Activated CD8-positive, alpha-beta memory T cell treated with anti-CD3 and anti-CD28 coated beads for 4 hours (primary cell): ENCODE measurements at regions not wholly inside any gene's neighbourhood (a gene's known extent, or its start where the extent isn't known, plus 50 kb on each side); places are given as distances from the start of the nearest gene placed in this dataset.
"Not testable (repeated sequence)": the region's sequence is repeated elsewhere in the genome, so short reads cannot be mapped to it uniquely, and the experiment has no call there.

Experiments used
- DNase-seq, 2 donors: peaks; one replicate each; pipeline ENCODE4 v3.0.0-alpha.2; 2020; ENCODE audit warnings: low read depth in 2 of 2

DNA sequence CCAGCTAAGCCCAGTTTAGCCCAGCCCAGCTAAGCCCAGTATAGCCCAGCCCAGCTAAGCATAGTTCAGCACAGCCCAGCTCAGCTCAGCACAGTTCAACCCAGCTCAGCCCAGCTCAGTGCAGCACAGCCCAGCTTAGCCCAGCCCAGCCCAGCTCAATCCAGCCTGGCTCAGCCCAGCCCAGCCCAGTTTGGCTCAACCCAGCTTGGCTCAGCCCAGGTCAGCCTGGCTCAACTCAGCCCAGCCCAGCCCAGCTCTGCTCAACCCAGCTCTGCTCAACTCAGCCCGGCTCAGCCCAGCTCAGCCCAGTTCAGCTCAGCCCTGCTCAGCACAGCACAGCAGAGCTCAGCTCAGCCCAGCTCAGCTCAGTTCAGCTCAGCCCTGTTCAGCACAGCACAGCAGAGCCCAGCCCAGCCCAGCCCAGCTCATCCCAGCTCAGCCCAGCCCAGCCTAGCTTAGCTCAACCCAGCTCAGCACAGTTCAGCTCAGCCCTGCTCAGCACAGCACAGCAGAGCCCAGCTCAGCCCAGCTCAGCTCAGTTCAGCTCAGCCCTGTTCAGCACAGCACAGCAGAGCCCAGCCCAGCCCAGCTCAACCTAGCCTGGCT lies 330.9 kb downstream of the TMEM121 start:
- DNase-seq: no peak

DNA sequence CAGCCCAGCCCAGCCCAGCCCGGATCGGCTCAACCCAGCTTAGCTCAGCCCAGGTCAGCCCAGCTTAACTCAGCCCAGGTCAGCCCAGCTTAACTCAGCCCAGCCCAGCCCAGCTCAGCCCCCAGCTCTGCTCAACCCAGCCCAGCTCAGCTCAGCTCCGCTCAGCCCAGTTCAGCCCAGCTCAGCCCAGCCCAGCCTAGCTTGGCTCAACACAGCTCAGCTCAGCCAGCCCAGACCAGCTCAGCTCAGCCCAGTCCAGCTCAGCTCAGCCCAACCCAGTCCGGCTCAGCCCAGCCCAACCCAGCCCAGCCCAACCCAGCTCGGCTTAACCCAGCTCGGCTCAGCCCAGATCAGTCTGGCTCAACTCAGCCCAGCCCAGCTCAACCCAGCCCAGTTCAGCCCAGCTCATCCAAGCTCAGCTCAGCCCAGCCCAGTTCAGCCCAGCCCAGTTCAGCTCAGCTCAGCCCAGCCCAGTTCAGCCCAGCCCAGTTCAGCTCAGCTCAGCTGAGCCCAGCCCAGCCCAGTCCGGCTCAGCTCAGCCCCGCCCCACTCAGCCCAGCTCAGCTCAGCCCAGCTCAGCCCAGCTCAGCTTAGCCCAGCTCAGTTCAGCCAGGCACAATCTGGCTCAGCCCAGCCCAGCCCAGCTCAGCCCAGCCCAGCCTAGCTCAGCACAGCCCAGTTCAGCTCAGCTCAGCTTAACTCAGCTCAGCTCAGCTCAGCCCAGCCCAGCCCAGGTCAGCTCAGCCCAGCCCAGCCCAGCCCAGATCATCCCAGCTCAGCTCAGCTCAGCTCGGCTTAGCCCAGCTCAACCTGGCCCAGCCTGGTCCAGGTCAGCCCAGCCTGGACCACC lies 331.7 kb downstream of the TMEM121 start:
- DNase-seq: no peak

DNA sequence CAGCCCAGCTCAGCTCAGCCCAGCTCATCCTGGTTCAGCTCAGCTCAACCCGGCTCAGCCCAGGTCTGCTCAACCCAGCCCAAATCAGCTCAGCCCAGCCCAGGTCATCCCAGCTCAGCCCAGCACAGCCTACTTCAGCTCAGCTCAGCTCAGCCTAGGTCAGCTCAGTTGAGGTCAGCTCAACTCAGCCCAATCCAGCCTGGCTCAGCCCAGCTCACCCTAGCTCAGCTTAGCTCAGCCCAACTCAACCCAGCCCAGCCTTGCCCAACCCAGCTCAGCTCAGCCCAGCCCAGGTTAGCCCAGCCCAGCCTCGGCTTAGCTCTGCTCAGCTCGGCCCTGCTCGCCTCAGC lies 332.3 kb downstream of the TMEM121 start:
- no peak for DNase-seq

DNA sequence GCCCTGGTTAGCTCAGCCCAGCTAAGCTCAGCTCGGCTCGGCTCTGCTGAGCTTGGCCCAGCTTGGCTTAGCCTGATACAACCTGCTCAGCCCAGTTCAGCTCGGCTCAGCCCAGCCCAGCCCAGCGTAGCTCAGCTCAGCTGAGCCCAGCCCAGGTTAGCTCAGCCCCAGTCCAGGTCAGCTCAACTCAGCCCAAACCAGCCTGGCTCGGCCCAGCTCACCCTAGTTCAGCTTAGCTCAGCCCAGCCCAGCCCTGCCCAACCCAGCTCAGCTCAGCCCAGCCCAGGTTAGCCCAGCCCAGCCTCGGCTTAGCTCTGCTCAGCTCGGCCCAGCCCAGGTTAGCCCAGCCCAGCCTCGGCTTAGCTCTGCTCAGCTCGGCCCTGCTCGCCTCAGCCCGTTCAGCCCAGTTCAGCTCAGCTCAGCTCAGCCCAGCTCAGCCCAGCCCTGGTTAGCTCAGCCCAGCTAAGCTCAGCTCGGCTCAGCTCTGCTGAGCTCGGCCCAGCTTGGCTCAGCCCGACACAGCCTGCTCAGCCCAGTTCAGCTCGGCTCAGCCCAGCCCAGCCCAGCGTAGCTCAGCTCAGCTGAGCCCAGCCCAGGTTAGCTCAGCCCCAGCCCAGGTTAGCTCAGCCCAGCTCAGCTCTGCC lies 332.8 kb downstream of the TMEM121 start:
- DNase-seq: not testable (repeated sequence)

DNA sequence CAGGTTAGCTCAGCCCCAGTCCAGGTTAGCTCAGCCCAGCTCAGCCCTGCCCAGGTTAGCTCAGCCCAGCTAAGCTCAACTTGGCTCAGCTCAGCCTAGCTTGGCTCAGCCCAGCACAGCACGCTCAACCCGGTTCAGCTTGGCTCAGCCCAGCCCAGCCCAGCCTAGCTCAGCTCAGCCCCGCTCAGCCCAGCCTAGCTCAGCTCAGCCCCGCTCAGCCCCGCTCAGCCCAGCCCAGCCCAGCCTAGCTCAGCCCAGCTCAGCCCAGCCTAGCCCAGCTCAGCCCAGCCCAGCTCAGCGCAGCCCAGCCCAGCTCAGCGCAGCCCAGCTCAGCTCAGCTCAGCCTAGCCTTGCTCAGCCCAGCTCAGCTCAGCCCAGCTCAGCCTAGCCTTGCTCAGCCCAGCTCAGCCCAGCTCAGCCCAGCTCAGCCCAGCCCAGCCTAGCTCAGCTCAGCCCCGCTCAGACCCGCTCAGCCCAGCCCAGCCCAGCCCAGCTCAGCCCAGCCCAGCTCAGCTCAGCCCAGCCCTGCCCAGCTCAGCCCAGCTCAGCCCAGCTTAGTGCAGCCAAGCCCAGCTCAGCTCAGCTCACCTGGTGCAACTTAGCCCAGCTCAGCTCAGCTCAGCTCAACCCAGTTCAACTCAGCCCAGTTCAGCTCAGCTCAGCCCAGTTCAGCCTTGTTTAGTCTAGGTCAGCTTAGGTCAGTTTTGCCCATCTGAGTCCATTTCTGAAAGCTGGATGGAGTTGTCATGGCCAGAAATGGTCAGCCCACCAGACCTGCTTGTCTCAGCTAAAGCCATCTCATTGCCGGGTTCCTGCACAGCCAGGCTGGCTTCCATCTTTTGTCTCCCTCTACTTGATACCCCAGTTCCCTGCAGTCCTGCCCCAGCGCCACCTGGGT lies 333.6 kb downstream of the TMEM121 start:
- no peak for DNase-seq

DNA sequence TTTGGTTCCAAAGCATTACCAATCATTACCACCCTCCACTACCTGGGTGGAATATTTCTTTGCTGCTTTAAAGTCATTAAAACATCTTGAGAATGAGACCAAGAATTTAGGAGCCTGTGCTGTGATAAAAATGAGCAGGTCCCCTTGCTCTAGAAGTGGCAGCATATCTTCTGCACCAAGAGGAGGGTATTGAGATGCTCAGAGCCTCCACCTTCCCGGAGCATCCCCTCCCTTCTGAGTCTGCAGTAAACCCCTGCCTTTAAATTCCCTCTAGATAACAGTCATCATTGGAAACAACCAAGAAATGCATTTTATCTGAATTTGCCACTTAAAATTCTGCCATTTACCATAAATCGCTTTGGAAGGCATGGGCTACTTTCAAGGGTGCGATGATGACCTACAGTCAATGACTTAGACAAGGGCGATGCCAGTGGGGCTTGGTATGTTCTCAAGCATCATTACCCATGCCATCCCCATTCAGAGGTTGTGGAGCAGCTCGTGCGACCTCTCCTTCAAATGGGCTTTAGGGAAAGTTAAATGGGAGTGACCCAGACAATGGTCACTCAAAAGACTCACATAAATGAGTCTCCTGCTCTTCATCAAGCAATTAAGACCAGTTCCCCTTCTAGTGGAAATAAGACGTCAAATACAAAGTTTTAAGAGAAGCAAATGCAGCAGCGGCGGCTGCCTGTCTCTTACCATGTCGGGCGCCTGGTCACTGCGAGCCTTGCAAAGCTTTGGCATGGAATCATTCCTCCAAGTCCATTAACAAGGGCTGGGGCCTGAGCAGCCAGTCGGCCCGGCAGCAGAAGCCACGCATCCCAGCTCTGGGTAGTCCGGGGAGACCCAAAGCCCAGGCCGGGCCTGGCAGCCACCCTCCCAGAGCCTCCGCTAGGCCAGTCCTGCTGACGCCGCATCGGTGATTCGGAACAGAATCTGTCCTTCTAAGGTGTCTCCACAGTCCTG lies 334.5 kb downstream of the TMEM121 start:
- DNase-seq: no peak

DNA sequence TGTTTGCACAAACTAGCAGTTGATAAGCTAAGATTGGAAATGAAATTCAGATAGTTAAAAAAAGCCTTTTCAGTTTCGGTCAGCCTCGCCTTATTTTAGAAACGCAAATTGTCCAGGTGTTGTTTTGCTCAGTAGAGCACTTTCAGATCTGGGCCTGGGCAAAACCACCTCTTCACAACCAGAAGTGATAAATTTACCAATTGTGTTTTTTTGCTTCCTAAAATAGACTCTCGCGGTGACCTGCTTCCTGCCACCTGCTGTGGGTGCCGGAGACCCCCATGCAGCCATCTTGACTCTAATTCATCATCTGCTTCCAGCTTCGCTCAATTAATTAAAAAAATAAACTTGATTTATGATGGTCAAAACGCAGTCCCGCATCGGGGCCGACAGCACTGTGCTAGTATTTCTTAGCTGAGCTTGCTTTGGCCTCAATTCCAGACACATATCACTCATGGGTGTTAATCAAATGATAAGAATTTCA lies 335.6 kb downstream of the TMEM121 start:
- no peak for DNase-seq

DNA sequence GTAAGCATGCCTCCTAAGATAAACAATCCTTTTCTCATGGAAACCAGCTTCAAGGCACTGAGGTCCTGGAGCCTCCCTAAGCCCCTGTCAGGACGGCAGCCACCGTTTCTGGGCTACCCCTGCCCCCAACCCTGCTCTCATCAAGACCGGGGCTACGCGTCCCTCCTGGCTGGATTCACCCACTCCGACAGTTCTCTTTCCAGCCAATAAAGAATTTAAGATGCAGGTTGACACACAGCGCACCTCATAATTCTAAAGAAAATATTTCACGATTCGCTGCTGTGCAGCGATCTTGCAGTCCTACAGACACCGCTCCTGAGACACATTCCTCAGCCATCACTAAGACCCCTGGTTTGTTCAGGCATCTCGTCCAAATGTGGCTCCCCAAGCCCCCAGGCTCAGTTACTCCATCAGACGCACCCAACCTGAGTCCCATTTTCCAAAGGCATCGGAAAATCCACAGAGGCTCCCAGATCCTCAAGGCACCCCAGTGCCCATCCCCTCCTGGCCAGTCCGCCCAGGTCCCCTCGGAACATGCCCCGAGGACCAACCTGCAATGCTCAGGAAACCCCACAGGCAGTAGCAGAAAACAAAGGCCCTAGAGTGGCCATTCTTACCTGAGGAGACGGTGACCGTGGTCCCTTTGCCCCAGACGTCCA lies 336.3 kb downstream of the TMEM121 start:
- DNase-seq: no peak

DNA sequence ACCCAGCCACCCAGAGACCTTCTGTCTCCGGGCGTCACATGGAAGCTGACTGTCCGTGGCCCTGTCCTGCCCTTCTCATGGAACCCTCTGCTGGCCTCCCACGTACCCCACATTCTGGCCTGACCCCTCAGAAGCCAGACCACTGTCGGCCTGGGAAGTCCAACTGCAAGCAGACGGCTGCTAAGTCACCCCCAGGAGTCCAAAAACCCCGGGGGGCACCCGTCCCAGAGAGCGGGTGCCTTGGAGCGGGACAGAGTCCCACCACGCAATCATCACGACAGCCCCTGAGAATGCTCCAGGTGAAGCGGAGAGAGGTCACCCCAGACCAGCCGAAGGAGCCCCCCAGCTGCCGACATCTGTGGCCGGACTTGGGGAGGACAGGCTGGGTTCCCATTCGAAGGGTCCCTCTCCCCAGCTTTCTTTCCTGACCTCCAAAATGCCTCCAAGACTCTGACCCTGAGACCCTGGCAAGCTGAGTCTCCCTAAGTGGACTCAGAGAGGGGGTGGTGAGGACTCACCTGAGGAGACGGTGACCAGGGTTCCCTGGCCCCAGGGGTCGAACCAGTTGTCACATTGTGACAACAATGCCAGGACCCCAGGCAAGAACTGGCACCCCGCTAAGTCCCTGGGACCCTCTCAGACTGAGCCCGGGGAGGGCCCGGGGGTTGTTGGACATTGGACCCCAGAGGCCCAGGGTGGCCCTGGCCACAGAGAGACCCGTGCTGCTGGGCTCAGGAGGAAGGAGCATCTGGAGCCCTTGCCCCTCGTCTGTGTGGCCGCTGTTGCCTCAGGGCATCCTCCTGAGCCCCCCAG lies 337.1 kb downstream of the TMEM121 start:
- DNase-seq: no peak

DNA sequence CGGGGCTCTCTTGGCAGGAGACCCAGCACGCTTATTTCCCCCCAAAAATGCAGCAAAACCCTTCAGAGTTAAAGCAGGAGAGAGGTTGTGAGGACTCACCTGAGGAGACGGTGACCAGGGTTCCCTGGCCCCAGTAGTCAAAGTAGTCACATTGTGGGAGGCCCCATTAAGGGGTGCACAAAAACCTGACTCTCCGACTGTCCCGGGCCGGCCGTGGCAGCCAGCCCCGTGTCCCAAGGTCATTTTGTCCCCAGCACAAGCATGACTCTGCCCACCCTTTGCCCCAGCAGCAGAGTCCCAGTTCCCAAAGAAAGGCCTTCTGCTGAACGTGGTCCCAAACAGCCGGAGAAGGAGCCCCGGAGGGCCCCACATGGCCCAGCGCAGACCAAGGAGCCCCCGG lies 337.7 kb downstream of the TMEM121 start:
- no peak for DNase-seq

DNA sequence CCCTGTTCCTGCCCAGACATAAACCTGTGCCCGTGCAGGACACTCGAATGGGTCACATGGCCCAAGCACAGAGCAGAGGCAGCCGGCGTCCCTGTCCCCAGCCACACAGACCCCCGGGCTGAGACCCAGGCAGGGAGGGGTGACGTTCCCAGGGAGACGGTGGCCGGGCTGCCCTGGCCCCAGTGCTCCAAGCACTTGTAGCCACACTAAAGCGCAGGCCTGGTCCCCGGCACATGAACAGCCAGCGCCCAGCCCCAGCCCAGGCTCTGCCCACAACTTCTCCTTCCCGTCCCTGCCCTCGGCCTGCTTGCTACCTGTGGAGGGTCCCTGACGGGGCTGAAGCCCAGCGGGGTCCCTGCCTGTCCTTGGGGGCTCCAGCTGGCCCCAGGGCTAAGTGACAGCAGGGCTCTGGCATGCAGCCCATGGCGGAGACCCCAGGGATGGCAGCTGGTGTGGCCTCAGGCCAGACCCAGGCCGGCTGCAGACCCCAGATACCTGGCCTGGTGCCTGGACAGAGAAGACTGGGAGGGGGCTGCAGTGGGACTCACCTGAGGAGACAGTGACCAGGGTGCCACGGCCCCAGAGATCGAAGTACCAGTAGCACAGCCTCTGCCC lies 338.4 kb downstream of the TMEM121 start:
- DNase-seq: no peak

DNA sequence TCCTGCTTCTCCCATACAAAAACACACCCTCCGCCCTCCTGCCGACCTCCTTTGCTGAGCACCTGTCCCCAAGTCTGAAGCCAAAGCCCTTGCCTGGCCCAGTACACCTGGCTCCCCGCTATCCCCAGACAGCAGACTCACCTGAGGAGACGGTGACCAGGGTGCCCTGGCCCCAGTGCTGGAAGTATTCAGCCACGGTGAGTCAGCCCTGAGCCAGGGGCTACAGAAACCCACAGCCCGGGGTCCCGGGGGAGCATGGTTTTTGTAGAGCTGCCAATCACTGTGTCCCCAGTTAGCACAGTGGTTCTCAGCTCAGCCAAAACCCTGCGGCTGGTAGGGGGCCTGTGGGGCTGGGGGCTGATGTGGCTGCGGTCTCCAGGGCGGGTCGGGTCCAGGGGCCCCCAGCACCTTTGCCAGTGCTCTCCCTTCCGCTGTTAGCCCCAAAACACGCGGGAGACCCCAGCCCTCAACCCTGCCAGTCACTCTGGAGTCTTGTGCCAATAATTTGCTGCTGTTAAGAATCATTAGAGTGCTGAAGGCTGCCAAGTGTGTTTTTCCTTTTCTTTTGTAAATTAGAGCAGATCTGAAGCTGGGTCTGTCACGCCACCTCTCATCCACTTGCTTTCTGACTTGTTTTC lies 339.0 kb downstream of the TMEM121 start:
- DNase-seq: no peak

DNA sequence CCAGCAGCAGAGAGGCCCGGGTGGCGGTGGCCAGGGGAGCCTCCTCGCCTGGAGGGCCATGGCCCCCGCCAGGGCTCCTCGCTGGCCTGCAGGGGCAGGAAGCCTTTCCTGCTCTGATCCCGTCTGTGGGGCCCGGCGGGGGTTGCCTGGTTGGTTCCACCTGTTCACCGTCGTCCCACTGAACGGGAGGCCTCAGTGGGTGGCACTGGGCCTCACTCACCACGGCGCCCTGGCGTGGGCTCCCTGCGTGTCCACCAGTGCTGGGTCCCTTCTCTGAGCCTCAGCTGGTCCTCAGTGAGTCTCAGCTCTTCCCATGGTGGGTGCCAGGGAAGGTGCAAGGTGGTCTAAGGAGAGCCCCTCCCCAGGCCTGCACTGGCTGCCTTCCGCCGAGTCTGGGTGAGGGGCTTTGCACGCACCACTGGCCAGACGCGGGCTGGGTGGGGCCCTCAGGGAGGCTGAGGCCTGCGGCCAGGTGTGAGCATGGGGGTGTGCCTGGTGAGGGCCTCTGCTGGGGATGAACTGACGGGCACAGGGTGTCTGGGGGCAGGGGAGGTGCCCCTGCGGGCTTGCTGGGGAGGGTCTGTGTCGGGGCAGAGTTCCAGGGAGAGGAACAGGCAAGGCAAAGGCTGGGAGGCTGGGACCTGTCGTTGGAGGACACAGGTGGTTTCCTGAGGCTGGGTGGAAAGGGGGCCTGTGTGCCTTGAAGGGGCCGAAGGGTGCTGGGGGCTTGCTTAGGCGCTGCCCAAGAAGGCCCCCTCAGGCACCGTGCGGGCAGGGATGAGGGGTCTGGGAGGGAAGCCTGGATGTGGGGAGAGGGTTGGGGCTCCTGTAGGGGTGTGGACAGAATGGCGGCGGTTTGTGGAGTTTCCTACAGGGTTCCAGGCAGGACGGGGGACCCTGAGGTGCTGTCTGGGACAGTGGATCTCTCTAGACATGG lies 339.8 kb downstream of the TMEM121 start:
- no peak for DNase-seq

DNA sequence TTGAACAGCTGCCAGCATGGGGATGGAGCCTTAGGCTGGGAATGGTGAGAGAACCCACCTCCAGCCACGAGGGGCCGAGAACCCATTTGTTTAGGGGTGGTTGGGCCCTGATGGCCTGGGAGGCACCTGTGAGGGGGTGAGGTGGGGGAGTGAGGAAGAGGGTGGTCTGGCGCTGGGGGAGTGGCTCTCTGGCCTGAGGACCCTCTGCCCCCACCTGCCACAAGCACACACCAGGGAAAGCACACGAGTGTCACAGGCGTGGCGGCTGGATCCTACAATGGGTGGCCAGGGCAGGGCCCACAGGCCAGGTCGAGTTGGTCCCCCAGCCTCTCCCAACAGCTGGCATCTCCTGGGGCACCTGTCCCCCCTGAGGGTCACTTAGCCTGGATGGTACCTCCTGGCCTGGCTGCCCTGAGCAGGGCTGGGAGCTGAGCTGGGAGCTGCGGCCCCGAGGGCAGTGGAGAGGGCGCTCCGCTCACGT lies 340.5 kb downstream of the TMEM121 start:
- no peak for DNase-seq

DNA sequence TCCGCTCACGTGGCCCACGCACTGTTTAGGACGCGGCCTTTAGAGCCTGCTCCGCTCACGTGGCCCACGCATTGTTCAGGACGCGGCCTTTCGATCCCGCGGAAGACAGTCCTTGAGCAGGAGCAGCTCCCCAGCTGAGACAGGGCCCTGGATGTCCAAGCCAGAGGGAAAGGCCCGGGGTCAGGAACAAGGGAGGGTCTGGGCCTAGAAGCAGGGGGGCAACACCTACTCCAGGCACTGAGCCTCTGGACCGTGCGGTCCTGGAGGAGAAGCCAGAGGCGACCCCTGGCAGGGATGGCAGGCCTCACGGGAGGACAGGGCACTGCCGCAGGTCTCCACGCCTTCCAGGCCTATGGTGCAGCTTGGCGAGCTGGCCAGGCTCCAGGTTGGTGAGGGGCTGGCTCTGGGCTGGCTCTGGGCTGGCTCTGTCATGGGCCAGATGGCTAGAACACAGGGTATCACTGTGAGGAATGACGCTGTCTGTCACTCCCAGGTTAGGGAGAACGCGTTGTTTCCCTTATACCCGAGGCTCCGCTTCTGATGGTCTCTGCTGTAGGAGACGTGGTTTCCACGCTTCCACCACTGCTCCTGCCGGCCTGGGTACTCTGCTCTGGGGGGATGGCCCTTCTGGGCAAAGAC lies 341.7 kb downstream of the TMEM121 start:
- no peak for DNase-seq

DNA sequence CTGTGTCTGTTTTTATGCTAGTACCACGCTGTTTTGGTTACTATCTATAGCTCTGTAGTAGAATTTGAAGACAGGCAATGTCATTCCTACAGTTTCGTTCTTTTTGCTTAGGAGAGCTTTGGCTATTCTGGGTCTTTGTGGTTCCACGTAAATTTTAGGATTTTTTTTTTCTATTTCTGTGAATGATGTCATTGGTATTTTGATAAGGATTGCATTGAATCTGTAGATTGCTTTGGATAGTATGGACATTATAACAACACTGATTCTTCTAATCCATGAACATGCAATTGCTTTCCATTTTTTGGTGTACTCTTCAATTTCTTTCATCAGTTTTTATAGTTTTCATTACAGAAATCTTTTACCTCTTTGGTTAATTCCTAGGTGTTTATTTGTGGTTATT lies 345.2 kb downstream of the TMEM121 start:
- DNase-seq: no peak
